Fibroblast of skin of back (primary cell): ENCODE measurements at regions not wholly inside any gene's neighbourhood (a gene's known extent, or its start where the extent isn't known, plus 50 kb on each side); places are given as distances from the start of the nearest gene placed in this dataset.
"Not testable (repeated sequence)": the region's sequence is repeated elsewhere in the genome, so short reads cannot be mapped to it uniquely, and the experiment has no call there.

Experiments
- DNase-seq: peaks from one replicate; pipeline ENCODE4 v3.0.0-alpha.2; 2013

- DNase-seq = peak; percentile 27
These were observed 215.9 kb downstream of the RNF152 start for GRCh38 chr18:61676773-61677434.

GRCh38 chr18:61669320-61669719 is 223.5 kb downstream of the RNF152 start:
- peak; percentile 37 for DNase-seq

GRCh38 chr18:61666876-61667590 is 225.8 kb downstream of the RNF152 start:
- no peak for DNase-seq

- no peak for DNase-seq
These were observed 228.3 kb downstream of the RNF152 start for GRCh38 chr18:61664419-61665084.

GRCh38 chr18:61662726-61663125 is 230.1 kb downstream of the RNF152 start:
- no peak for DNase-seq

- DNase-seq = no peak
These were observed 234.4 kb downstream of the RNF152 start for GRCh38 chr18:61658431-61658830.

GRCh38 chr18:61657066-61657732 is 235.6 kb downstream of the RNF152 start:
- no peak for DNase-seq

GRCh38 chr18:61655630-61656029 is 237.2 kb downstream of the RNF152 start:
- DNase-seq = no peak

- no peak for DNase-seq
These were observed 238.8 kb downstream of the RNF152 start for GRCh38 chr18:61653823-61654551.

- no peak for DNase-seq
These were observed 240.9 kb downstream of the RNF152 start for GRCh38 chr18:61651880-61652268.

GRCh38 chr18:61651145-61651879 is 241.5 kb downstream of the RNF152 start:
- DNase-seq = no peak

- no peak for DNase-seq
These were observed 248.7 kb downstream of the RNF152 start for GRCh38 chr18:61643884-61644647.

- DNase-seq = no peak
These were observed 252.9 kb downstream of the RNF152 start for GRCh38 chr18:61639886-61640285.

- DNase-seq = no peak
These were observed 254.8 kb downstream of the RNF152 start for GRCh38 chr18:61637905-61638595.

- no peak for DNase-seq
These were observed 255.5 kb downstream of the RNF152 start for GRCh38 chr18:61637319-61637718.

GRCh38 chr18:61635901-61636528 is 256.8 kb downstream of the RNF152 start:
- peak; percentile 62 for DNase-seq

- peak; percentile 43 for DNase-seq
These were observed 264.7 kb downstream of the RNF152 start for GRCh38 chr18:61628085-61628484.

GRCh38 chr18:61624631-61625030 is 268.2 kb downstream of the RNF152 start:
- not testable (repeated sequence) for DNase-seq

GRCh38 chr18:61619783-61620182 is 273.0 kb downstream of the RNF152 start:
- DNase-seq = no peak

- no peak for DNase-seq
These were observed 274.0 kb downstream of the RNF152 start for GRCh38 chr18:61618816-61619215.
